GM19099 (cell line): ENCODE measurements at regions not wholly inside any gene's neighbourhood (a gene's known extent, or its start where the extent isn't known, plus 50 kb on each side); places are given as distances from the start of the nearest gene placed in this dataset.

ENCODE experiments used
- POLR2A ChIP-seq: IDR thresholded peaks from 3 replicates; pipeline ENCODE4 v1.6.1; 2011; ENCODE audit warnings: low read depth; ENCODE audit not compliant: insufficient read length; ENCODE audit errors: extremely low read depth

GRCh38 chr3:144273601-144274000, 302.0 kb downstream of the DIPK2A start:
- no peak for TF ChIP-seq POLR2A

GRCh38 chr3:144275005-144275404, 303.4 kb downstream of the DIPK2A start:
- no peak for TF ChIP-seq POLR2A

GRCh38 chr3:144282313-144282712, 310.7 kb downstream of the DIPK2A start:
- no peak for TF ChIP-seq POLR2A

- no peak for TF ChIP-seq POLR2A
These were observed 314.8 kb downstream of the DIPK2A start for GRCh38 chr3:144286235-144286910.

GRCh38 chr3:144287001-144287400, 315.4 kb downstream of the DIPK2A start:
- no peak for TF ChIP-seq POLR2A

GRCh38 chr3:144289057-144289456, 317.4 kb downstream of the DIPK2A start:
- no peak for TF ChIP-seq POLR2A

GRCh38 chr3:144294659-144295538, 323.3 kb downstream of the DIPK2A start:
- no peak for TF ChIP-seq POLR2A

GRCh38 chr3:144295613-144296012, 324.0 kb downstream of the DIPK2A start:
- TF ChIP-seq POLR2A: no peak

GRCh38 chr3:144296808-144297207, 325.2 kb downstream of the DIPK2A start:
- no peak for TF ChIP-seq POLR2A

- no peak for TF ChIP-seq POLR2A
These were observed 330.2 kb downstream of the DIPK2A start for GRCh38 chr3:144301863-144302262.

GRCh38 chr3:144307951-144308350, 336.3 kb downstream of the DIPK2A start:
- TF ChIP-seq POLR2A: no peak

GRCh38 chr3:144308396-144308795, 336.8 kb downstream of the DIPK2A start:
- no peak for TF ChIP-seq POLR2A

- no peak for TF ChIP-seq POLR2A
These were observed 341.1 kb downstream of the DIPK2A start for GRCh38 chr3:144312702-144313101.

GRCh38 chr3:144314946-144315345, 343.3 kb downstream of the DIPK2A start:
- TF ChIP-seq POLR2A: no peak

- no peak for TF ChIP-seq POLR2A
These were observed 346.3 kb downstream of the DIPK2A start for GRCh38 chr3:144317961-144318360.

- no peak for TF ChIP-seq POLR2A
These were observed 352.5 kb downstream of the DIPK2A start for GRCh38 chr3:144324076-144324475.
